ENCODE measurements at regions not wholly inside any gene's neighbourhood (a gene's known extent, or its start where the extent isn't known, plus 50 kb on each side); places are given as distances from the start of the nearest gene placed in this dataset.

DNA sequence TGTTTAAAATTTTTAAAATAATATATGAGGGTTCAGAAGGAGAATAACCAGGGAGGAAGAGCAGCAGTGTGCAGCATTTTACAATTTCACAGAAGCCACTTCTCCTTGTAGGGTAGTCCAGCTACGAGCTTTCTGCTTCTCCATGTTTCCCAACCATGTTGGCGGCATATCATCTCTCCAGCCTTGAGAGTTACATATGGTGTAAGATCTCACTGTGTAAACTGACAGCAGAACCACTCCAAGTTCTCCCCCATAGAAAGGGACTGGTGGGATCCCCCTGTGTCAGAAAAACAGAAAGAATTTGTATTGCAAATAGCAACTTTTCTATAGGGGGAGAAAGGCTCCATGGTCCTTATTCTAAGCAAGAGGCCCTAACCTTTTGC, 266.8 kb upstream of the ACVR2A start:
- H3K4me1 ChIP-seq (ENCODE audit: insufficient read depth, poor library complexity, severe bottlenecking): no peaks in the 10 kb centered on the region
- no peak for DNase-seq (ENCODE audit: low spot score)

DNA sequence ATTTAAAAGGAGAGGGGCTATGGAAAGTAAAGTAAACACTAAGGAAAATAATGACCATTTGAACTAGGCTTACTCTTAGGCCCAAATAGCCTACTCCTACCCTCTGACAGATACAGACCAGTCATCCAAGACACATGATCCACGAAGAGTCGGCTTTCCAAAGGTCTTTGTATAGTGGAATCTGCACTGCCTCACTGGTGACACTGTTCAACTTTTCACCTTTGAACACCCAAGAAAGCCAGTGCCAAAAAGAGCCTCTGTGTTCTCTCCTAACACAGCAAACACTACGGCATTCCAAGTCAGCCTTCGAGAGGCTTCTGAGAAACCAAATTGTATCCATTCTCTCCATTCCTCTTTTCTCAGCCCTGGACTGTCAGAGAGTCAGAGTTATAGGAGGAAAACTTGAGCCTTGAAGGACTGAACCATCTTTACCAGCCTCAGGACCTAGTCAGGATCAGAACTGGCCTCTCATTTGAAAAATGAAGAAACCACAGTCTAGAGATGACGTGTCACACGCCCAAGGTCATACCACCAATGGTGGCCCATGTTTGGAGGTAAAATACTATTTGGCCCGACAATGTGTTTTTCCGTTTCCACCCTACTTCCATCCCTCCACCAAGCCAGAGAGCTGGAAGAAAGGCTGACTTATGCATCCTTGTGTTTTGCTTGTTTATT, 267.4 kb upstream of the ACVR2A start:
- Histone ChIP-seq H3K4me3 (ENCODE audit: severe bottlenecking) (no peak overlapping the region), H3K4me1 (ENCODE audit: insufficient read depth, poor library complexity, severe bottlenecking) (no peaks in the 10 kb centered on the region), H3K27me3 (ENCODE audit: insufficient read depth, poor library complexity, severe bottlenecking) (no peaks in the 10 kb centered on the region), H3K36me3 (ENCODE audit: low read depth) (no peaks in the 10 kb centered on the region), H3K27ac (ENCODE audit: poor library complexity, severe bottlenecking) (no peak overlapping the region), H3K9me3 (ENCODE audit: severe bottlenecking) (no peaks in the 10 kb centered on the region)
- ATAC-seq (ENCODE audit: low read depth) (no peak), DNase-seq (ENCODE audit: low spot score) (no peak)
- TF ChIP-seq, protein P1, sequence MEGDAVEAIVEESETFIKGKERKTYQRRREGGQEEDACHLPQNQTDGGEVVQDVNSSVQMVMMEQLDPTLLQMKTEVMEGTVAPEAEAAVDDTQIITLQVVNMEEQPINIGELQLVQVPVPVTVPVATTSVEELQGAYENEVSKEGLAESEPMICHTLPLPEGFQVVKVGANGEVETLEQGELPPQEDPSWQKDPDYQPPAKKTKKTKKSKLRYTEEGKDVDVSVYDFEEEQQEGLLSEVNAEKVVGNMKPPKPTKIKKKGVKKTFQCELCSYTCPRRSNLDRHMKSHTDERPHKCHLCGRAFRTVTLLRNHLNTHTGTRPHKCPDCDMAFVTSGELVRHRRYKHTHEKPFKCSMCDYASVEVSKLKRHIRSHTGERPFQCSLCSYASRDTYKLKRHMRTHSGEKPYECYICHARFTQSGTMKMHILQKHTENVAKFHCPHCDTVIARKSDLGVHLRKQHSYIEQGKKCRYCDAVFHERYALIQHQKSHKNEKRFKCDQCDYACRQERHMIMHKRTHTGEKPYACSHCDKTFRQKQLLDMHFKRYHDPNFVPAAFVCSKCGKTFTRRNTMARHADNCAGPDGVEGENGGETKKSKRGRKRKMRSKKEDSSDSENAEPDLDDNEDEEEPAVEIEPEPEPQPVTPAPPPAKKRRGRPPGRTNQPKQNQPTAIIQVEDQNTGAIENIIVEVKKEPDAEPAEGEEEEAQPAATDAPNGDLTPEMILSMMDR (IDR thresholded peaks at IDR 0.05; ENCODE audit: poor library complexity, severe bottlenecking): no peak

More for the DNA sequence above, 266.8 kb upstream of the ACVR2A start:
- Histone ChIP-seq H3K27ac (ENCODE audit: poor library complexity, severe bottlenecking) (no peak overlapping the region), H3K27me3 (ENCODE audit: insufficient read depth, poor library complexity, severe bottlenecking) (no peaks in the 10 kb centered on the region), H3K36me3 (ENCODE audit: low read depth) (no peaks in the 10 kb centered on the region), H3K9me3 (ENCODE audit: severe bottlenecking) (no peaks in the 10 kb centered on the region), H3K4me3 (ENCODE audit: severe bottlenecking) (no peak overlapping the region)
- TF ChIP-seq, protein P1 (IDR thresholded peaks at IDR 0.05; ENCODE audit: poor library complexity, severe bottlenecking): no peak
- ATAC-seq (ENCODE audit: low read depth): no peak

DNA sequence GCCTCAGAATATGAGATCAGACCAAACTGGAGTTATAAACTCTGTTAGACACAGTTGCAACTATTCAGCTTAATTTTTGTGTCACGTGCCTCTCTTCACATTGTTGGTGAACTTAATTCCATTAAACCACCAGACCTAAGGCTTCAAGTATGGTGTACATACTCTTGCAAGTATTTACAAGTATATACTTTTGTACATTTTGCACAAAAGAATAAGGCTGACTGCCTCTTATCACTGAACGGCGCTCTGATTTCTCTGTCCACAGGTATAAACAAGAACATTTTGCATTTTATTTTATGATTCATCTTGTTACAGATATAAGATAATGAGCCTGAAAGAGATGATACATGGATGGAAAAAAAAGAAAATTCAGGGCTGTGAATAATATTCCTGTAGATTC, 269.7 kb upstream of the ACVR2A start:
- no peak for DNase-seq (ENCODE audit: low spot score)
- Histone ChIP-seq H3K27me3 (ENCODE audit: insufficient read depth, poor library complexity, severe bottlenecking) (no peaks in the 10 kb centered on the region), H3K36me3 (ENCODE audit: low read depth) (no peaks in the 10 kb centered on the region), H3K4me3 (ENCODE audit: severe bottlenecking) (no peak overlapping the region), H3K27ac (ENCODE audit: poor library complexity, severe bottlenecking) (no peak overlapping the region), H3K4me1 (ENCODE audit: insufficient read depth, poor library complexity, severe bottlenecking) (no peaks in the 10 kb centered on the region), H3K9me3 (ENCODE audit: severe bottlenecking) (no peaks in the 10 kb centered on the region)
- TF ChIP-seq, protein P1 (IDR thresholded peaks at IDR 0.05; ENCODE audit: poor library complexity, severe bottlenecking): no peak
- ATAC-seq (ENCODE audit: low read depth): no peak

DNA sequence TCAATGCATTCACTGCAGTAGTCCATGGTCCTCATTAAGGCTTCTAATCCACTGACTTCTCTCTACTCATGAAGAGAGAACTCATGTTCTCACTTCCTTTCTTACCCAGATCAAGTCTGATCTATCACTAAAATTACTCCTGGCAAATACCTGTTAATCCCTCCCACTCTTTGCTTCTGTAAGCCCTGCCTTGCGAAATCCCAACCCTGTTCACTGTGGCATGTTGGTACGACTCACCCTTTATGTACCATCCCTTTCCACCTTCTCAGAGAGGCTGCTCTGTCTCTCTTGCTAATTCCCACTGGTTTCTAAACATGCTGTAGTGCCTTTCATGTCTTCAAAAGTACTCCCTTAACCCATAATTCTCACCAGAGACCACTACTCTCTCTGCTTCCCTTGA, 272.2 kb upstream of the ACVR2A start:
- H3K4me1 ChIP-seq (ENCODE audit: insufficient read depth, poor library complexity, severe bottlenecking): no peaks in the 10 kb centered on the region
- H3K4me3 ChIP-seq (ENCODE audit: severe bottlenecking): no peak overlapping the region
- H3K27me3 ChIP-seq (ENCODE audit: insufficient read depth, poor library complexity, severe bottlenecking): no peaks in the 10 kb centered on the region
- no peaks in the 10 kb centered on the region for H3K36me3 ChIP-seq (ENCODE audit: low read depth)
- DNase-seq (ENCODE audit: low spot score) (no peak), ATAC-seq (ENCODE audit: low read depth) (peak; percentile 74)
- no peaks in the 10 kb centered on the region for H3K9me3 ChIP-seq (ENCODE audit: severe bottlenecking)
- no peak overlapping the region for H3K27ac ChIP-seq (ENCODE audit: poor library complexity, severe bottlenecking)
- TF ChIP-seq, protein P1 (IDR thresholded peaks at IDR 0.05; ENCODE audit: poor library complexity, severe bottlenecking): no peak

DNA sequence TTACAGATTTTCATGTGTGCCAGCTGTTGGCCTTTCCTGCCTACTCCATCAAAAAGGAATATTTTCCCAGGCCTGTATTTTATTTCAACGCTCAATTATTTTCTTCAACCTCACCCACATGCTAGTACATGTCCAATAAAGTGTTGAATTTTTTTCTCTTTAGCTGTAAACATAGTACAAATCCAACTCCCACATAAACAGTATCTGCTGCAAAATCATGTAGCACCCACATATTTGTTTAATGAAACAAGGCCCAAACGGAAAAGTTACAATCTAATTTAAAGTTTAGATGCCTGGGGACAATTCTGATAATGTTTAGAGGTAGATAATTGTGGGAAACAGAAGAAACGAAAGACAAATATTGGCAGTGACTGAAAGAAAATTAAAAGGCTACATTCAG, 275.4 kb upstream of the ACVR2A start:
- TF ChIP-seq, protein P1 (IDR thresholded peaks at IDR 0.05; ENCODE audit: poor library complexity, severe bottlenecking): no peak
- no peak for DNase-seq (ENCODE audit: low spot score)
- Histone ChIP-seq H3K9me3 (ENCODE audit: severe bottlenecking) (no peaks in the 10 kb centered on the region), H3K36me3 (ENCODE audit: low read depth) (no peaks in the 10 kb centered on the region), H3K27ac (ENCODE audit: poor library complexity, severe bottlenecking) (no peak overlapping the region), H3K4me3 (ENCODE audit: severe bottlenecking) (no peak overlapping the region), H3K27me3 (ENCODE audit: insufficient read depth, poor library complexity, severe bottlenecking) (no peaks in the 10 kb centered on the region), H3K4me1 (ENCODE audit: insufficient read depth, poor library complexity, severe bottlenecking) (no peaks in the 10 kb centered on the region)
- ATAC-seq (ENCODE audit: low read depth): no peak

Data from RWPE2 (cell line).